ENCODE measurements at regions not wholly inside any gene's neighbourhood (a gene's known extent, or its start where the extent isn't known, plus 50 kb on each side); places are given as distances from the start of the nearest gene placed in this dataset.

- DNase-seq, result no peak
Measured at GRCh38 chr7:33729726-33730125, 175.6 kb upstream of the BMPER start.

GRCh38 chr7:33730958-33731357 lies 174.4 kb upstream of the BMPER start:
- no peak for DNase-seq

- DNase-seq, result no peak
Measured at GRCh38 chr7:33731912-33732311, 173.4 kb upstream of the BMPER start.

GRCh38 chr7:33732462-33732861 lies 172.9 kb upstream of the BMPER start:
- no peak for DNase-seq

GRCh38 chr7:33733870-33734650 lies 171.3 kb upstream of the BMPER start:
- no peak for DNase-seq

GRCh38 chr7:33735403-33735802 lies 169.9 kb upstream of the BMPER start:
- DNase-seq, result no peak

GRCh38 chr7:33736521-33737221 lies 168.7 kb upstream of the BMPER start:
- DNase-seq, result no peak

GRCh38 chr7:33738260-33738935 lies 166.9 kb upstream of the BMPER start:
- DNase-seq, result no peak

- DNase-seq, result no peak
Measured at GRCh38 chr7:33739286-33739685, 166.1 kb upstream of the BMPER start.

- DNase-seq, result no peak
Measured at GRCh38 chr7:33742521-33742920, 162.8 kb upstream of the BMPER start.

- DNase-seq, result no peak
Measured at GRCh38 chr7:33742999-33743587, 162.2 kb upstream of the BMPER start.

- DNase-seq, result peak; percentile 58
Measured at GRCh38 chr7:33743594-33743993, 161.7 kb upstream of the BMPER start.

GRCh38 chr7:33744293-33745075 lies 160.9 kb upstream of the BMPER start:
- DNase-seq, result peak; percentile 31

GRCh38 chr7:33745934-33746333 lies 159.4 kb upstream of the BMPER start:
- DNase-seq, result peak; percentile 47

GRCh38 chr7:33748793-33749192 lies 156.5 kb upstream of the BMPER start:
- no peak for DNase-seq

GRCh38 chr7:33750177-33750576 lies 155.2 kb upstream of the BMPER start:
- peak; percentile 64 for DNase-seq

- no peak for DNase-seq
Measured at GRCh38 chr7:33751443-33751842, 153.9 kb upstream of the BMPER start.

- DNase-seq, result no peak
Measured at GRCh38 chr7:33753881-33754525, 151.3 kb upstream of the BMPER start.

- no peak for DNase-seq
Measured at GRCh38 chr7:33754933-33755928, 150.1 kb upstream of the BMPER start.

GRCh38 chr7:33757050-33757449 lies 148.3 kb upstream of the BMPER start:
- peak; percentile 43 for DNase-seq

Measured in EL (cell line).